Endothelial cell of umbilical vein (primary cell): ENCODE measurements at regions not wholly inside any gene's neighbourhood (a gene's known extent, or its start where the extent isn't known, plus 50 kb on each side); places are given as distances from the start of the nearest gene placed in this dataset.

Source experiments
- BruUV-seq: library from RNA; stranded (reverse); fragments of 400-500 nt; replicated peaks from 2 replicates; lab custom pipeline; 2021; lab: Mats Ljungman, UMichigan
- CTCF ChIA-PET: fragments of 300-600, 350-600 bp; sonication (Branson Sonifier 250); formaldehyde crosslinking; loops from one replicate; lab custom pipeline; 2021; ENCODE audit warnings: antibody characterized with exemption, inconsistent platforms; lab: Charles Lee
- POLR2A ChIA-PET: fragments of 300-600, 350-600 bp; sonication (Branson Sonifier 250); formaldehyde crosslinking; loops from one replicate; lab custom pipeline; 2021; ENCODE audit warnings: antibody characterized with exemption, inconsistent platforms; lab: Charles Lee
- DNase-seq: peaks from one replicate; pipeline ENCODE4 v3.0.0-alpha.2; 2011; ENCODE audit warnings: low read depth, low spot score
- FAIRE-seq: peaks from 2 replicates; lab custom pipeline; 2011; peaks lifted over from hg19 to GRCh38; lab: Jason Lieb, UNC
- H2AFZ ChIP-seq: 2 replicates; pipeline ENCODE4 v1.6.0; 2012; ENCODE audit warnings: low read depth, low read length, control low read depth, inconsistent platforms
- H3K27ac ChIP-seq: 2 replicates; pipeline ENCODE4 v1.5.1; 2011; ENCODE audit warnings: low read depth, mild to moderate bottlenecking, control low read depth, low read length, moderate library complexity; ENCODE audit not compliant: insufficient read depth
- H3K27me3 ChIP-seq, 2 experiments: 2 replicates each; pipeline versions ENCODE4 v1.6.0 to v1.6.1; 2011; ENCODE audit warnings: low read length in 2 of 2, mixed read lengths in 1 of 2; ENCODE audit not compliant: control insufficient read depth in 2 of 2, insufficient read depth in 2 of 2
- H3K36me3 ChIP-seq, 2 experiments: 2 replicates in 1 of 2; 3 replicates in 1 of 2; pipeline ENCODE4 v1.5.1; 2011; ENCODE audit warnings: low read length in 2 of 2, mild to moderate bottlenecking in 1 of 2, moderate library complexity in 1 of 2; ENCODE audit not compliant: control insufficient read depth in 2 of 2, insufficient read depth in 2 of 2; ENCODE audit errors: extremely low read depth in 1 of 2
- H3K4me1 ChIP-seq: 3 replicates; pipeline ENCODE4 v1.5.1; 2011; ENCODE audit warnings: mild to moderate bottlenecking, low read length; ENCODE audit not compliant: control insufficient read depth, insufficient read depth; ENCODE audit errors: extremely low read depth
- H3K4me2 ChIP-seq: 2 replicates; pipeline ENCODE4 v1.6.1; 2011; ENCODE audit warnings: low read length, control low read depth, mixed read lengths; ENCODE audit not compliant: insufficient read depth
- H3K4me3 ChIP-seq, 3 experiments: fragments of 200-600 bp in 1 of 3; sonication (generic), shearing (Covaris generic) in 1 of 3; replicated peaks in 1 of 3; 2 replicates each; pipeline ENCODE4 v1.5.1; 2011 to 2016; ENCODE audit warnings: control low read depth in 3 of 3, low read length in 3 of 3, mild to moderate bottlenecking in 2 of 3, inconsistent platforms in 1 of 3, low read depth in 1 of 3, moderate library complexity in 1 of 3; ENCODE audit not compliant: insufficient read depth in 1 of 3
- H3K79me2 ChIP-seq: 2 replicates; pipeline ENCODE4 v1.6.0; 2012; ENCODE audit warnings: low read length, inconsistent platforms; ENCODE audit not compliant: control insufficient read depth, insufficient read depth
- H3K9ac ChIP-seq: replicated peaks from 2 replicates; pipeline ENCODE3; 2011; ENCODE audit warnings: low read length, control low read depth; ENCODE audit not compliant: insufficient read depth; ENCODE audit errors: extremely low read depth
- H3K9me1 ChIP-seq: replicated peaks from 3 replicates; pipeline ENCODE4 v1.6.0; 2011; ENCODE audit warnings: mild to moderate bottlenecking, low read length; ENCODE audit not compliant: control insufficient read depth, insufficient read depth; ENCODE audit errors: extremely low read depth
- H3K9me3 ChIP-seq: replicated peaks from 2 replicates; pipeline ENCODE4 v1.5.1; 2012; ENCODE audit warnings: low read length, inconsistent platforms; ENCODE audit not compliant: control insufficient read depth, insufficient read depth
- H4K20me1 ChIP-seq: replicated peaks from 2 replicates; pipeline ENCODE3; 2011; ENCODE audit warnings: mild to moderate bottlenecking, low read length; ENCODE audit not compliant: control insufficient read depth, insufficient read depth; ENCODE audit errors: extremely low read depth
- EZH2 ChIP-seq: IDR thresholded peaks from 2 replicates; pipeline ENCODE4 v1.6.1; 2012; ENCODE audit warnings: borderline replicate concordance, low read depth, mild to moderate bottlenecking, moderate library complexity, low read length, inconsistent platforms; ENCODE audit not compliant: severe bottlenecking
- FOS ChIP-seq: IDR thresholded peaks from 2 replicates; pipeline ENCODE4 v1.6.1; 2011; ENCODE audit warnings: mild to moderate bottlenecking, low read length, moderate library complexity, borderline replicate concordance; ENCODE audit not compliant: insufficient read depth
- GATA2 ChIP-seq: IDR thresholded peaks from 2 replicates; pipeline ENCODE4 v1.7.0; 2011; ENCODE audit warnings: low read depth, mild to moderate bottlenecking, moderate library complexity, mixed read lengths, low read length; ENCODE audit not compliant: insufficient read length, insufficient read depth
- JUN ChIP-seq: IDR thresholded peaks from 2 replicates; pipeline ENCODE4 v1.6.1; 2011; ENCODE audit warnings: borderline replicate concordance, low read depth; ENCODE audit not compliant: insufficient read length, insufficient read depth
- MYC ChIP-seq: IDR thresholded peaks from one replicate; pipeline ENCODE4 v1.6.1; 2011; ENCODE audit warnings: mild to moderate bottlenecking, low read depth, low read length
- POLR2A ChIP-seq: IDR thresholded peaks from 2 replicates; pipeline ENCODE4 v1.6.1; 2012; ENCODE audit warnings: low read depth, mild to moderate bottlenecking, control low read depth, low read length
- POLR2AphosphoS5 ChIP-seq: IDR thresholded peaks from 2 replicates; pipeline ENCODE4 v1.6.1; 2012; ENCODE audit warnings: low read depth, mild to moderate bottlenecking, control low read depth, low read length, moderate library complexity; ENCODE audit not compliant: insufficient read depth
- dilution Hi-C: fragments of 300-500 bp; cut with MboI; formaldehyde crosslinking; loops from one replicate; pipeline ENCODE4 v1.15.0; 2019; ENCODE audit warnings: low sequenced_read_pairs; ENCODE audit not compliant: extremely low pct_ligation_motif_present
- intact Hi-C: fragments of 100-400 bp; cut with micrococcal nuclease; formaldehyde crosslinking; loops from one replicate; pipeline ENCODE4 v1.10.0; 2022
- TF ChIP-seq, protein P1 (sequence below): IDR thresholded peaks from 2 replicates; pipeline ENCODE4 v1.6.1; 2011; ENCODE audit not compliant: insufficient read depth, insufficient read length
- TF ChIP-seq, protein P2 (sequence below), 2 donors: IDR thresholded peaks; 1 replicate in 1 of 2; 2 replicates in 1 of 2; pipeline ENCODE4 v1.5.1; 2011; ENCODE audit warnings: low read length in 2 of 2, mild to moderate bottlenecking in 2 of 2, moderate library complexity in 2 of 2, control low read depth in 1 of 2, inconsistent platforms in 1 of 2, low read depth in 1 of 2; ENCODE audit not compliant: insufficient read depth in 1 of 2; ENCODE audit errors: extremely low read depth in 1 of 2

DNA sequence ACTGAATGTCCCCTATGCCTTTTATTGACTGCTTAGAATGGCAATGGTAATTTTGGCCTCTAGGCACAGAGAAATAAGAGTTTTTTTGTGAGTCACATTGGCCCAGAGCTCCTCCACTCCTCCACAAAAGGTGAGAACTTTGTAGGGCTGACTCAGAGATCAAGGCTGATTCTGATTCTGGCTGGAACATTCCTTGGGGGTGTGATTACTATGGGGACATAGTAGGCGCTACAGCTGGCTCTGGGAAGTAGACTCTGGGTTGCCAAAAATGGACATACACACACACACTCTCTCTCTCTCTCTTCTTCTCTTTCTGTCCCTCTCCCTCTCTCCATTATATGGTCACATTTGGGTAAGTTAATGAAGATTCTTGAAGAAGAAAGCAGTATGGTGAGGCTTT, 174.6 kb upstream of the DDHD1 start:
- no peak overlapping the region for H3K27ac ChIP-seq
- H3K79me2 ChIP-seq, result no peaks in the 10 kb centered on the region
- no peak overlapping the region for H3K4me3 ChIP-seq
- no peaks in the 10 kb centered on the region for H3K9me1 ChIP-seq
- H3K9me3 ChIP-seq, result no peaks in the 10 kb centered on the region
- no peak for DNase-seq
- TF ChIP-seq MYC (no peak), POLR2A (no peak), POLR2AphosphoS5 (no peak), EZH2 (no peak), GATA2 (no peak), FOS (no peak), JUN (no peak)
- TF ChIP-seq, protein P1, sequence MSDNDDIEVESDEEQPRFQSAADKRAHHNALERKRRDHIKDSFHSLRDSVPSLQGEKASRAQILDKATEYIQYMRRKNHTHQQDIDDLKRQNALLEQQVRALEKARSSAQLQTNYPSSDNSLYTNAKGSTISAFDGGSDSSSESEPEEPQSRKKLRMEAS, result no peak
- TF ChIP-seq, protein P2, sequence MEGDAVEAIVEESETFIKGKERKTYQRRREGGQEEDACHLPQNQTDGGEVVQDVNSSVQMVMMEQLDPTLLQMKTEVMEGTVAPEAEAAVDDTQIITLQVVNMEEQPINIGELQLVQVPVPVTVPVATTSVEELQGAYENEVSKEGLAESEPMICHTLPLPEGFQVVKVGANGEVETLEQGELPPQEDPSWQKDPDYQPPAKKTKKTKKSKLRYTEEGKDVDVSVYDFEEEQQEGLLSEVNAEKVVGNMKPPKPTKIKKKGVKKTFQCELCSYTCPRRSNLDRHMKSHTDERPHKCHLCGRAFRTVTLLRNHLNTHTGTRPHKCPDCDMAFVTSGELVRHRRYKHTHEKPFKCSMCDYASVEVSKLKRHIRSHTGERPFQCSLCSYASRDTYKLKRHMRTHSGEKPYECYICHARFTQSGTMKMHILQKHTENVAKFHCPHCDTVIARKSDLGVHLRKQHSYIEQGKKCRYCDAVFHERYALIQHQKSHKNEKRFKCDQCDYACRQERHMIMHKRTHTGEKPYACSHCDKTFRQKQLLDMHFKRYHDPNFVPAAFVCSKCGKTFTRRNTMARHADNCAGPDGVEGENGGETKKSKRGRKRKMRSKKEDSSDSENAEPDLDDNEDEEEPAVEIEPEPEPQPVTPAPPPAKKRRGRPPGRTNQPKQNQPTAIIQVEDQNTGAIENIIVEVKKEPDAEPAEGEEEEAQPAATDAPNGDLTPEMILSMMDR (IDR thresholded peaks at IDR 0.05; ENCODE audit: extremely low read depth in 1 of 2, insufficient read depth in 1 of 2, low read depth in 1 of 2, low read length in 2 of 2), result no peak
- peaks cover 2 to 8% of the 10 kb centered on the region in 2 experiments for H3K27me3 ChIP-seq
- intact Hi-C loops, result no loop called here
- BruUV-seq, result no TSS peak
- dilution Hi-C loops, result no loop called here
- no peaks in the 10 kb centered on the region for H4K20me1 ChIP-seq
- no peak overlapping the region for H2AFZ ChIP-seq
- no peak for FAIRE-seq
- H3K9ac ChIP-seq, result no peak overlapping the region
- peaks cover 2% of the 10 kb centered on the region for H3K4me1 ChIP-seq
- no peaks in the 10 kb centered on the region for H3K36me3 ChIP-seq
- ChIA-PET CTCF (interaction anchor here (1.0 to 1.7 kb wide), 3 partner anchors 16 to 71 kb away, joined by 4 to 5 read pairs (median 4); no protein-coding TSS in a partner anchor), POLR2A (no interaction called here)
- no peak overlapping the region for H3K4me2 ChIP-seq
